Activated CD4-positive, alpha-beta T cell treated with anti-CD3 and anti-CD28 coated beads, Interleukin-10, Interleukin-2, amounts not matched to agents 100 ng/mL and 50 ng/mL, durations not matched to agents 16 hours and 8 hours (primary cell): ENCODE measurements at regions not wholly inside any gene's neighbourhood (a gene's known extent, or its start where the extent isn't known, plus 50 kb on each side); places are given as distances from the start of the nearest gene placed in this dataset.
"Not testable (repeated sequence)": the region's sequence is repeated elsewhere in the genome, so short reads cannot be mapped to it uniquely, and the experiment has no call there.

Experiments used
- DNase-seq: peaks from one replicate; pipeline ENCODE4 v3.0.0-alpha.2; 2020

GRCh38 chr19:5290336-5291262 lies 50.0 kb downstream of the PTPRS start:
- no peak for DNase-seq

- no peak for DNase-seq
These were observed 51.3 kb downstream of the PTPRS start for GRCh38 chr19:5289060-5289990.

DNA sequence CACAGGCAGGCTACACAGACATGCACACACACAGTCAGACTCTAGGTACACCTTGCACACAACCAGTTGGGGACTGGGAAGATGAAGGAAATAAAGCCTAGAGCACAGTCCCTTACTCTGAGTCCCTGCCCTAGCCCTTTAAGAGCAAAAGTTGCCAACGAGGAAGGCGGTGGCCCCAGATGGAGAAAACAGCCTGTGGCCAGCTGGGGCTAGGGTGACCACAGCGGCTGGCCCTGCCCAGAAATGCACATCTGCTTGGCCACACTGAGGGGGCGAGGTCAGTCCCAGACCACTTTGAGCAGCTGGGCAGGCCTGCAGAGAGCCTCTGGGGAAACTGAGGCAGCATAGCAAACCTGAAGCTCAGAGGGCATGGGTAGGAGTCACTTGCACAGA lies 52.3 kb downstream of the PTPRS start:
- no peak for DNase-seq

DNA sequence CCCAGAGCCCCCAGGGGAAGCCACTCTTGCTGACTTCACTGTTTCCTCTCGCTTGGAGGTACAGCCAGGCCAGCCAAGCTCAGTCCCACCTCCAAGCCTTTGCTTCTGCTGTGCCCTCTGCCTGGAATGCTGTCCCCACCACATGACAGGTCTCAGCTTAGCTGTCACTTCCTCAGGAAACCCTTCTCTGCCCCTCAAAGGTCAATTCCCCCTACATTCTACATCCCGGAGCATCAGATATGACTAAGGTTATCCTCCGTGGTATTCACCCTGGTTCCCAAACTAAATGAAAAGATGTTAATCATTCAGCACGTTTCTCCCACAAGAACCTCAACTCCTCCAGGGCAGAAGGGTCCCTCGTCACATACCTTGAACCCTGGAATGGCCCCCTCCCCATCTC lies 53.5 kb downstream of the PTPRS start:
- no peak for DNase-seq

- no peak for DNase-seq
These were observed 54.1 kb downstream of the PTPRS start for GRCh38 chr19:5286465-5287029.

GRCh38 chr19:5285955-5286354 lies 54.7 kb downstream of the PTPRS start:
- no peak for DNase-seq

DNA sequence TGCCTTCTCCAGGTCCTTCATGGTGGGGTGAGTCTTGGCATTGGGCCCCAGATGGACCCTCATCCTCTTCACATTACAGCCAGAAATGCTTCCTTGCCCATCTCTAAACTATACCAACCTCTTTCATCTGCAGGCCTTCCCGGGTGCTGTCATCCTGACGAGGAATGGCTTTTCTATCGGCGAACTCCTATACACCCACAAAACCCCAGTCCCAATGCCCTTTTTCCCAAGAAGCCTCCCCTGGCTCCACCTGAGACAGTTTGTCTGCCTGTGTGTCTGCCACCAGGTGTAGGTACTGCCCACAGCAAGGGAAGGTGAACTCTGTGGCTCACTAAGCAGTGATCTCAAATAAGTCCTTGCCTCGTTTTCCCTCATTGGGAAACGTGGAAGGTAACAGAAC lies 55.3 kb downstream of the PTPRS start:
- DNase-seq = no peak

GRCh38 chr19:5282901-5283300 lies 57.7 kb downstream of the PTPRS start:
- DNase-seq = no peak

DNA sequence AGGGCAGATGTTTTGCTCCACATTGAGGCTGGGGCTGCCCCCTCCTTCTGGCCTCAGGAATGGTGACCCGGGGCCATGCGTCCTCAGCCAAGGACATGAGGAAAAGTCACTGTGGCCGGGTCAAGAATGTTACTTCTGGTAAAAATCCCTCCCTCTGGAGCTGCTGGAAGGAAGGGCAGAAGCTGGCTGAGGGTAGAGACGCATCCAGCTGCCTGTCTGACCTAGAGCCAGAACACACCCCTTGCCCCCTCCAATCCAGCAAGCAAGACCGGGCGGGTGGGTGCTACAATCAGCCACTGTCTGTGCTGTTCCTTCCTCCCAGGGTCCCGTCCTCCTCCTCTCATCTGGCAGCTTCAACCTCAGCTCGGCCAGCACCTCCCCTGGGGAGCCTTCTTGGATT lies 59.0 kb downstream of the PTPRS start:
- no peak for DNase-seq

DNA sequence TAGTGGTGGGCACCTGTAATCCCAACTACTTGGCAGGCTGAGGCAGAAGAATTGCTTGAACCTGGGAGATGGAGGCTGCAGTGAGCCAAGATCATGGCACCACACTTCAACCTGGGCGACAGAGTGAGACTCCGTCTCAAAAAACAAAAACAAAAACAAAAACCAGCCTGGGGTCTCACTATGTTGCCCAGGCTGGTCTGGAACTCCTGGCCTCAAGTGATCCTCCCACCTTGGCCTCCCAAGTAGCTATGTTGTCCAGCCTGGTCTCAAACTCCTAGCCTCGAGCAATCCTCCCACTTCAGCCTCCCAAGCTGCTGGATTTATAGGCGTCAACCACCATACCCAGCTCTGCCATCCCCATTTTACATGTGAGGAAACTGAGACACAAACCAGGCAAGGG lies 64.9 kb downstream of the PTPRS start:
- not testable (repeated sequence) for DNase-seq

GRCh38 chr19:5273782-5274181 lies 66.8 kb downstream of the PTPRS start:
- DNase-seq = no peak

GRCh38 chr19:5271145-5271544 lies 69.5 kb downstream of the PTPRS start:
- no peak for DNase-seq

DNA sequence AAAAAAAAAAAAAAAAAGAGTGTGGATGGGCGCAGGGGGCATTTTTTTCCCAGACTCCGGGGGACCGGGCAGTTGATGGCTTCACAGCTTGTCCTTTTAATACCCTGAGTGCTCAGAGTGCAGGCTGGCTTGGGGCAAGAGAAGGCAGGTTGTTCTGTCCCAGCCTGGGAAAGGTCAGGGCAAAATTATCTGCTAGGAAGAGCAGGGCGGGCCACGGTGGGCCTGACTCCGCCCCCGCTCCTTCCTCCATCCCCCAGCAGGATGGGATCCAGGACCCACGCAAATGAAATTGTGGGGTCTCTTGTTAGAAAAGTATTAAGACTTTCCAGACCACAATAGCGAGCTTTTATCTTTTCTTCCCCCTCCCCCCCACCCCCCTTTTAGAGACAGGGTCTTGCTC lies 70.7 kb downstream of the PTPRS start:
- DNase-seq = no peak

- no peak for DNase-seq
These were observed 71.3 kb downstream of the PTPRS start for GRCh38 chr19:5269279-5269678.

DNA sequence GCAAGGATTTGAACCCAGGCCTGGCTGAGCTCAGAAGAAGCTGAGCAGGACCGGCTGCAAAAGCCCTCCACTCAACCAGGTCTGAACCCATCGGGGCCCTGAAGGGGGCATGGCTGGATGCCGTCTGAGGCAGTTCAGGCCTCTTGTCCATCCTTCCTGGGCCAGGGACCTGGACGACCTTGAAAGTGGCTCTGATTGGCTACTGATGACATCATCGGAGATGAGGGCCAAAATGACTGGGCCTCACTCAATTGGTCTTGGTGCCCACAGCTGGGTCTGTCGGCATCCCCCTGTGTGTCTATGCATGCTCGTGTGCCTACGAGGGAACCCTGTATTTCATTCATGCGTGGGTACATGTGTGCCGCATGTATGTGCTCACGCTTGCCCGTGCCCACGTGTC lies 71.8 kb downstream of the PTPRS start:
- no peak for DNase-seq

DNA sequence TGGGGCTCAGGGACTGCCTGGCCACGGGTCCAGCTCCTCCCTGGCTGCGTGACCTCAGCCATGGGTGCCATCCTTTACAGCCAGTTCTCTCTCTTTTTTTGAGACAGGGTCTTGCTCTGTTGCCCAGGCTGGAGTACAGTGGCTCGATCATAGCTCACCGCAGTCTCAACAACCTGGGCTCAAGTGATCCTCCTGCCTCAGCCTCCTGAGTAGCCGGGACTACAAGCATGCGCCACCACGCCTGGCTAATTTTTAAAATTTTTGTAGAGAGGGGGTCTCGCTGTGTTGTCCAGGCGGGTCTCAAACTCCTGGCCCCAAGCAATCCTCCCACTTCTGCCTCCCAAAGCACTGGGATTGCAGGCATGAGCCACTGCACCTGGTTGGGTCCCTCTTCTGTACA lies 75.4 kb downstream of the PTPRS start:
- DNase-seq = no peak

DNA sequence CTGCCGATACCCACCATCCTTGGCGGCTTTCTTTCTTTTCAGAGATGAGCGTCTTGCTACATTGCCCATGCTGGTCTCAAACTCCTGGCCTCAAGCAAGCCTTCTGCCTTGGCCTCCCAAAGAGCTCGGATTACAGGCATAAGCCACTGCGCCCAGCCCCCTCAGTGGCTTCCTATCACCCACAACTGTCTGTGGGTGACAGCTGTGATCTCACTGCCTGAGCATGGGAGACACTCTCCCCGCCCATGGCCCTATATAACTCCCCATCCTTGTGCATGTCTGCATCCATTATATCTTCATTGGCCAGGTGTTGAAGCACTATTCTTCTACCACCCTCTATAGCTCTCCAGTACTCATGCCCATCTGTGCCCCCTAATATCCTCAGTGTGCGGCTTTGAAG lies 76.2 kb downstream of the PTPRS start:
- DNase-seq = no peak

GRCh38 chr19:5263615-5264014 lies 77.0 kb downstream of the PTPRS start:
- no peak for DNase-seq

DNA sequence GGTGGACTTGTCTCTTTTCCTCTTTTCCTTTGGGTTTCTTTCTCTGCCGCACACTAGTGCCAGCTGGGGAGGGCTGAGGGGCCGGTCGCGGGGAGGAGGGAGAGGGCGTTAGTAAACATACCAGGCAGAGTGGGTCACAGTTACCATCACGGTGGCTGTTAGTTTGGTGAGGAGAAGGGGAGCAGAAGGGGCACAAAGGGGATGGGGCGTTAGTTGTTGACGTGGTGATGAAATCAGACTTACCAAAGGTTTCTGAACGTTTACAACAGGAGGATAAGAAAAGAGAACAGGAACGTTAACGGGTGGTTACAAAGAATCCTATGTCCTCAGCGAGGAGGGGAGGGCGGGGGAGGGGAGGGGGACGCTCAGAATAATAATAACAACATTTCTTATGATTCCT lies 77.9 kb downstream of the PTPRS start:
- DNase-seq = no peak

GRCh38 chr19:5261156-5261890 lies 79.3 kb downstream of the PTPRS start:
- DNase-seq = no peak

- no peak for DNase-seq
These were observed 80.1 kb downstream of the PTPRS start for GRCh38 chr19:5260381-5260967.

- DNase-seq = no peak
These were observed 80.9 kb downstream of the PTPRS start for GRCh38 chr19:5259750-5260149.
